NOMO-1 (cell line): ENCODE measurements at regions not wholly inside any gene's neighbourhood (a gene's known extent, or its start where the extent isn't known, plus 50 kb on each side); places are given as distances from the start of the nearest gene placed in this dataset.

Source experiments
- DNase-seq, 2 experiments: peaks; one replicate each; lab custom pipeline; 2025; ENCODE audit not compliant: unreplicated experiment in 2 of 2; lab: John Stamatoyannopoulos, UW

GRCh38 chr5:74250304-74251102 lies 390.0 kb downstream of the ENC1 start:
- DNase-seq = no peak

- no peak for DNase-seq
Measured at GRCh38 chr5:74248576-74248975, 392.0 kb downstream of the ENC1 start.

- DNase-seq = no peak
Measured at GRCh38 chr5:74244406-74244805, 396.1 kb downstream of the ENC1 start.

GRCh38 chr5:74243634-74244033 lies 396.9 kb downstream of the ENC1 start:
- DNase-seq = no peak

- DNase-seq = no peak
Measured at GRCh38 chr5:74242516-74242915, 398.0 kb downstream of the ENC1 start.

GRCh38 chr5:74241751-74242140 lies 398.8 kb downstream of the ENC1 start:
- DNase-seq = no peak

- DNase-seq = peak; percentile 44 to 55
Measured at GRCh38 chr5:74240783-74241750, 399.5 kb downstream of the ENC1 start.

GRCh38 chr5:74239261-74239660 lies 401.3 kb downstream of the ENC1 start:
- DNase-seq = peak; percentile 87 to 88

- no peak for DNase-seq
Measured at GRCh38 chr5:74237571-74238145, 402.9 kb downstream of the ENC1 start.

GRCh38 chr5:74235552-74235951 lies 405.0 kb downstream of the ENC1 start:
- no peak for DNase-seq

- DNase-seq = no peak
Measured at GRCh38 chr5:74233571-74233970, 407.0 kb downstream of the ENC1 start.

GRCh38 chr5:74233091-74233490 lies 407.4 kb downstream of the ENC1 start:
- DNase-seq = no peak

GRCh38 chr5:74232276-74232675 lies 408.3 kb downstream of the ENC1 start:
- no peak for DNase-seq

- DNase-seq = no peak
Measured at GRCh38 chr5:74231697-74232096, 408.8 kb downstream of the ENC1 start.

- no peak for DNase-seq
Measured at GRCh38 chr5:74226716-74227485, 413.6 kb downstream of the ENC1 start.

GRCh38 chr5:74225587-74225986 lies 414.9 kb downstream of the ENC1 start:
- no peak for DNase-seq

- DNase-seq = no peak
Measured at GRCh38 chr5:74224331-74224730, 416.2 kb downstream of the ENC1 start.

- no peak for DNase-seq
Measured at GRCh38 chr5:74222806-74223205, 417.7 kb downstream of the ENC1 start.

- DNase-seq = no peak
Measured at GRCh38 chr5:74221413-74221812, 419.1 kb downstream of the ENC1 start.

- DNase-seq = no peak
Measured at GRCh38 chr5:74216012-74216411, 424.5 kb downstream of the ENC1 start.

GRCh38 chr5:74212336-74212735 lies 428.2 kb downstream of the ENC1 start:
- DNase-seq = peak; percentile 30 to 66
